ENCODE measurements at regions not wholly inside any gene's neighbourhood (a gene's known extent, or its start where the extent isn't known, plus 50 kb on each side); places are given as distances from the start of the nearest gene placed in this dataset.

DNA sequence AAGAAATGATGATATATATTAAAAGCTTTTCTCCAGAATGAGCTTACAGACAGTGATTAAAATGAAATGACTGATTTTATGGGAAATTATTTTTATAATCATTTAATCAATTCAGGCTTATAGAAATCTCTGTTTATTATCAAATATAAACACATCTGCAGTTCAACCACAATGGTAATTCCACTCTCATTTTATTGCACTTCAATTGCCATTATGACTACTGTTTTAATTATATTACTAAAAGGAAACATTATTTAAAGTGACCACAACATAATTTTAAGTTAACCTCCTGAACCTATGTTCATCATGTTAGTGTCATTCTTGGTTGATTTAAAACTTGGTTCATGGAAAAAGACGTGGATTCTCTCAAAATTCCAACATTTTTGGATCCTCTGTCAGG is 536.3 kb downstream of the SLC6A15 start:
- Histone ChIP-seq H3K4me2 (ENCODE audit: low read length) (no peak overlapping the region), H3K9ac (ENCODE audit: low read length) (no peak overlapping the region), H3K9me3 (ENCODE audit: insufficient read depth, low read depth, low read length) (no peaks in the 10 kb centered on the region), H3K4me3 (ENCODE audit: insufficient read depth, low read depth, low read length) (no peak overlapping the region), H3K4me1 (ENCODE audit: insufficient read depth, low read length) (no peaks in the 10 kb centered on the region), H3K27ac (ENCODE audit: low read depth, low read length) (no peak overlapping the region), H4K20me1 (ENCODE audit: insufficient read depth, low read length) (no peaks in the 10 kb centered on the region), H3K79me2 (ENCODE audit: insufficient read depth, low read length) (no peaks in the 10 kb centered on the region), H3K27me3 (ENCODE audit: insufficient read depth, low read length) (no peaks in the 10 kb centered on the region), H2AFZ (ENCODE audit: low read depth, low read length) (no peak overlapping the region), H3K36me3 (ENCODE audit: insufficient read depth, low read length) (no peaks in the 10 kb centered on the region)
- H3K27me3 Mint-ChIP-seq (ENCODE audit: low read depth, unreplicated experiment), result no peaks in the 10 kb centered on the region
- FAIRE-seq (no peak), DNase-seq (ENCODE audit: low read depth) (no peak)
- no peak for TF ChIP-seq EZH2 (IDR thresholded peaks at IDR 0.05; ENCODE audit: insufficient read depth, low read length)
- TF ChIP-seq, protein P1, sequence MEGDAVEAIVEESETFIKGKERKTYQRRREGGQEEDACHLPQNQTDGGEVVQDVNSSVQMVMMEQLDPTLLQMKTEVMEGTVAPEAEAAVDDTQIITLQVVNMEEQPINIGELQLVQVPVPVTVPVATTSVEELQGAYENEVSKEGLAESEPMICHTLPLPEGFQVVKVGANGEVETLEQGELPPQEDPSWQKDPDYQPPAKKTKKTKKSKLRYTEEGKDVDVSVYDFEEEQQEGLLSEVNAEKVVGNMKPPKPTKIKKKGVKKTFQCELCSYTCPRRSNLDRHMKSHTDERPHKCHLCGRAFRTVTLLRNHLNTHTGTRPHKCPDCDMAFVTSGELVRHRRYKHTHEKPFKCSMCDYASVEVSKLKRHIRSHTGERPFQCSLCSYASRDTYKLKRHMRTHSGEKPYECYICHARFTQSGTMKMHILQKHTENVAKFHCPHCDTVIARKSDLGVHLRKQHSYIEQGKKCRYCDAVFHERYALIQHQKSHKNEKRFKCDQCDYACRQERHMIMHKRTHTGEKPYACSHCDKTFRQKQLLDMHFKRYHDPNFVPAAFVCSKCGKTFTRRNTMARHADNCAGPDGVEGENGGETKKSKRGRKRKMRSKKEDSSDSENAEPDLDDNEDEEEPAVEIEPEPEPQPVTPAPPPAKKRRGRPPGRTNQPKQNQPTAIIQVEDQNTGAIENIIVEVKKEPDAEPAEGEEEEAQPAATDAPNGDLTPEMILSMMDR (IDR thresholded peaks at IDR 0.05; ENCODE audit: insufficient read depth, low read depth, low read length), result no peak
- no peak overlapping the region for H3K27ac Mint-ChIP-seq (ENCODE audit: unreplicated experiment)
- H3K4me3 Mint-ChIP-seq (ENCODE audit: unreplicated experiment), result no peak overlapping the region
- H3K9me3 Mint-ChIP-seq (ENCODE audit: unreplicated experiment), result no peaks in the 10 kb centered on the region
- H3K36me3 Mint-ChIP-seq (ENCODE audit: low read depth, unreplicated experiment), result no peaks in the 10 kb centered on the region
- H3K4me1 Mint-ChIP-seq (ENCODE audit: low read depth, unreplicated experiment), result no peaks in the 10 kb centered on the region

DNA sequence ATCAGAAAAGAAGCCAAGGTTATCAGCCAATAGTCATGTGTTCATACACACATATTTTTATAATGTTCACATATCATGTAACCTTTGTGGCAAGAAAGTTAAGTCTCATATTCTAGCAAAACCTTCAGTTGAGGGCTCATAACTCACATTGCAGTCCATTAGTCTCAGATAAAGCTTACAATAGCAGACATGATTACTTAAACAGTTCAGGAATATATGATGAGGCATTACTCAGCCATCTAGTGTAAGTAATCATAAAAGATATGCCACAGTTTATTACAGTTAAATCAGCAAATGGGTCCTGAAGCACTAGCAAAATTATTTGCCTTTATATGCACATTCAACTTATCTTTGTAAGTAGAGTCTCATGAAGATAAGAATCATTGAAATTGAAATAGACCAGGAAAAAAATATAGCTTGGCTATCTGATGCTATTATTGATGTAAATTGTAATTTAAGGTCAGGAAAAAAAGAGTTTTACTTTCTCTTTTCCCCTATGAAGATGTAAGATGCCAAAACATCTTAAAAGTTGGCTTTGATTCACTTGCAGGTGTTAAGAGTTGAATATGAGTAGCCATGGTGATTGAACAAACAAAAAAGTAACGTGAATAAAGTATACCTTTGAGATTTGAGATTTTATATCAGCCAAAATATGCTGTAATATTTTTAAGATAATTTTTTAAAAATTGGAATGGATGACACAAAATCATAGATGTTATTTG is 537.0 kb downstream of the SLC6A15 start:
- no peak overlapping the region for H3K4me3 ChIP-seq (ENCODE audit: insufficient read depth, low read depth, low read length)
- Mint-ChIP-seq H3K9me3 (ENCODE audit: unreplicated experiment) (no peaks in the 10 kb centered on the region), H3K27me3 (ENCODE audit: low read depth, unreplicated experiment) (no peaks in the 10 kb centered on the region), H3K27ac (ENCODE audit: unreplicated experiment) (no peak overlapping the region), H3K4me3 (ENCODE audit: unreplicated experiment) (no peak overlapping the region), H3K4me1 (ENCODE audit: low read depth, unreplicated experiment) (no peaks in the 10 kb centered on the region), H3K36me3 (ENCODE audit: low read depth, unreplicated experiment) (no peaks in the 10 kb centered on the region)
- no peaks in the 10 kb centered on the region for H4K20me1 ChIP-seq (ENCODE audit: insufficient read depth, low read length)
- FAIRE-seq (no peak), DNase-seq (ENCODE audit: low read depth) (peak; percentile 2)
- H3K27me3 ChIP-seq (ENCODE audit: insufficient read depth, low read length), result no peaks in the 10 kb centered on the region
- no peaks in the 10 kb centered on the region for H3K79me2 ChIP-seq (ENCODE audit: insufficient read depth, low read length)
- H3K36me3 ChIP-seq (ENCODE audit: insufficient read depth, low read length), result no peaks in the 10 kb centered on the region
- H3K27ac ChIP-seq (ENCODE audit: low read depth, low read length), result no peak overlapping the region
- H3K9me3 ChIP-seq (ENCODE audit: insufficient read depth, low read depth, low read length), result no peaks in the 10 kb centered on the region
- no peak for TF ChIP-seq EZH2 (IDR thresholded peaks at IDR 0.05; ENCODE audit: insufficient read depth, low read length)
- TF ChIP-seq, protein P1 (IDR thresholded peaks at IDR 0.05; ENCODE audit: insufficient read depth, low read depth, low read length), result no peak
- H3K4me1 ChIP-seq (ENCODE audit: insufficient read depth, low read length), result no peaks in the 10 kb centered on the region
- no peak overlapping the region for H3K4me2 ChIP-seq (ENCODE audit: low read length)
- H2AFZ ChIP-seq (ENCODE audit: low read depth, low read length), result no peak overlapping the region
- no peak overlapping the region for H3K9ac ChIP-seq (ENCODE audit: low read length)

DNA sequence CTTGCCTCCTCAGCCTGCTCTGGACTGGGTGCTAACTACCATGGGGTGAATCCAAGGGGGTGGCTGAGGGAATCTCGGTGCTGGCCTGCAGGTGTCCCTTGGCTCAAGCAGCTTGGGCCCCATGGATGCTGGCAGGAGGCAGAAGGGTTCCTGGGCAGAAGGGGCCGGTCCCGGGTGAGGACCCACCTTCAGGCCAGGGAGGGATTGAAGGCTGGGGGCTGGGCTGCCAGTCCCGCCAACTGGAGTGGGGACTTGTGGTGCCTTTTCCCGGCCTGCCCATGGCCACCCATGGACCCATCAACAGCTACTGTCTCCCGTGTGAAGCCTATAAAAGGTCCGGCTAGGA is 550.1 kb downstream of the SLC6A15 start:
- Mint-ChIP-seq H3K27me3 (ENCODE audit: low read depth, unreplicated experiment) (no peaks in the 10 kb centered on the region), H3K27ac (ENCODE audit: unreplicated experiment) (no peak overlapping the region), H3K9me3 (ENCODE audit: unreplicated experiment) (no peaks in the 10 kb centered on the region), H3K4me3 (ENCODE audit: unreplicated experiment) (no peak overlapping the region), H3K4me1 (ENCODE audit: low read depth, unreplicated experiment) (no peaks in the 10 kb centered on the region), H3K36me3 (ENCODE audit: low read depth, unreplicated experiment) (peaks cover 1% of the 10 kb centered on the region)
- no peak for TF ChIP-seq EZH2 (IDR thresholded peaks at IDR 0.05; ENCODE audit: insufficient read depth, low read length)
- TF ChIP-seq, protein P1 (IDR thresholded peaks at IDR 0.05; ENCODE audit: insufficient read depth, low read depth, low read length), result no peak
- Histone ChIP-seq H3K27ac (ENCODE audit: low read depth, low read length) (no peak overlapping the region), H3K9me3 (ENCODE audit: insufficient read depth, low read depth, low read length) (no peaks in the 10 kb centered on the region), H3K4me2 (ENCODE audit: low read length) (no peak overlapping the region), H3K9ac (ENCODE audit: low read length) (no peak overlapping the region), H4K20me1 (ENCODE audit: insufficient read depth, low read length) (no peaks in the 10 kb centered on the region), H3K4me1 (ENCODE audit: insufficient read depth, low read length) (no peaks in the 10 kb centered on the region), H3K27me3 (ENCODE audit: insufficient read depth, low read length) (no peaks in the 10 kb centered on the region), H3K4me3 (ENCODE audit: insufficient read depth, low read depth, low read length) (no peak overlapping the region), H3K79me2 (ENCODE audit: insufficient read depth, low read length) (no peaks in the 10 kb centered on the region), H3K36me3 (ENCODE audit: insufficient read depth, low read length) (no peaks in the 10 kb centered on the region), H2AFZ (ENCODE audit: low read depth, low read length) (no peak overlapping the region)
- DNase-seq (ENCODE audit: low read depth), result no peak
- FAIRE-seq, result no peak

Measured in astrocyte (in vitro differentiated cells and primary cell).